Lower lobe of right lung (tissue), 2 donors: ENCODE measurements at regions not wholly inside any gene's neighbourhood (a gene's known extent, or its start where the extent isn't known, plus 50 kb on each side); places are given as distances from the start of the nearest gene placed in this dataset.

Source experiments
- ATAC-seq, 2 donors: fragments of 200-7000 bp; cut with Tn5 transposase; one replicate each; pipeline ENCODE4 v1.9.1; 2020 to 2022; ENCODE audit warnings: mild to moderate bottlenecking in 2 of 2, moderate library complexity in 2 of 2
- DNase-seq: peaks from one replicate; pipeline ENCODE4 v3.0.0-alpha.2; 2020
- H3K27ac ChIP-seq: fragments of 200-600 bp; one replicate; pipeline ENCODE4 v1.8.0; 2022
- H3K27me3 ChIP-seq: fragments of 200-600 bp; one replicate; pipeline ENCODE4 v1.8.0; 2022; ENCODE audit warnings: low read depth
- H3K36me3 ChIP-seq: fragments of 200-600 bp; one replicate; pipeline ENCODE4 v1.8.0; 2022; ENCODE audit warnings: mild to moderate bottlenecking
- H3K4me1 ChIP-seq: fragments of 200-600 bp; one replicate; pipeline ENCODE4 v1.8.0; 2022
- H3K4me3 ChIP-seq: fragments of 200-600 bp; one replicate; pipeline ENCODE4 v1.8.0; 2022; ENCODE audit warnings: mild to moderate bottlenecking
- H3K9me3 ChIP-seq: fragments of 200-600 bp; one replicate; pipeline ENCODE4 v1.8.0; 2022
- CTCF ChIP-seq: fragments of 200-600 bp; IDR thresholded peaks from one replicate; pipeline ENCODE4 v1.8.0; 2022; ENCODE audit warnings: antibody characterized with exemption, mild to moderate bottlenecking
- intact Hi-C: fragments of 100-400 bp; cut with DNase I; formaldehyde crosslinking; loops from one replicate; pipeline ENCODE4 v1.11.0; 2022
- donor health status: DM: no; HTN: yes; CAD: no; lungs with severe emphysema.

GRCh38 chr21:27759091-27759659, 792.3 kb upstream of the ADAMTS5 start:
- peak; percentile 46 for DNase-seq
- H3K36me3 ChIP-seq = no peaks in the 10 kb centered on the region
- no peak overlapping the region for H3K27ac ChIP-seq
- H3K4me1 ChIP-seq = no peaks in the 10 kb centered on the region
- no peaks in the 10 kb centered on the region for H3K9me3 ChIP-seq
- intact Hi-C loops = no loop called here
- ATAC-seq = peak; percentile 73 to 87
- peak; percentile 45 for TF ChIP-seq CTCF
- no peak overlapping the region for H3K4me3 ChIP-seq
- no peaks in the 10 kb centered on the region for H3K27me3 ChIP-seq

GRCh38 chr21:27756191-27756590, 789.3 kb upstream of the ADAMTS5 start:
- intact Hi-C loops = no loop called here
- no peak for DNase-seq
- no peak overlapping the region for H3K27ac ChIP-seq
- no peaks in the 10 kb centered on the region for H3K9me3 ChIP-seq
- no peak for ATAC-seq
- H3K36me3 ChIP-seq = no peaks in the 10 kb centered on the region
- no peak for TF ChIP-seq CTCF
- H3K4me1 ChIP-seq = no peaks in the 10 kb centered on the region
- H3K4me3 ChIP-seq = no peak overlapping the region
- H3K27me3 ChIP-seq = no peaks in the 10 kb centered on the region

- Histone ChIP-seq H3K27ac (no peak overlapping the region), H3K9me3 (no peaks in the 10 kb centered on the region), H3K27me3 (no peaks in the 10 kb centered on the region), H3K36me3 (no peaks in the 10 kb centered on the region), H3K4me1 (no peaks in the 10 kb centered on the region), H3K4me3 (no peak overlapping the region)
- intact Hi-C loops = no loop called here
- DNase-seq (peak; percentile 38), ATAC-seq (no peak)
- no peak for TF ChIP-seq CTCF
Observed at GRCh38 chr21:27743971-27744564, 777.2 kb upstream of the ADAMTS5 start.

- ATAC-seq = no peak
- DNase-seq = no peak
- intact Hi-C loops = no loop called here
- H3K36me3 ChIP-seq = no peaks in the 10 kb centered on the region
- H3K4me1 ChIP-seq = no peaks in the 10 kb centered on the region
- no peaks in the 10 kb centered on the region for H3K27me3 ChIP-seq
- no peaks in the 10 kb centered on the region for H3K9me3 ChIP-seq
- H3K27ac ChIP-seq = no peak overlapping the region
- no peak overlapping the region for H3K4me3 ChIP-seq
- TF ChIP-seq CTCF = no peak
Observed at GRCh38 chr21:27741736-27742135, 774.8 kb upstream of the ADAMTS5 start.

- no peak for TF ChIP-seq CTCF
- no peaks in the 10 kb centered on the region for H3K4me1 ChIP-seq
- H3K4me3 ChIP-seq = no peak overlapping the region
- DNase-seq (no peak), ATAC-seq (peak in 1 of 2 donors; percentile 54)
- H3K9me3 ChIP-seq = no peaks in the 10 kb centered on the region
- no peaks in the 10 kb centered on the region for H3K27me3 ChIP-seq
- H3K36me3 ChIP-seq = no peaks in the 10 kb centered on the region
- intact Hi-C loops = no loop called here
- no peak overlapping the region for H3K27ac ChIP-seq
Observed at GRCh38 chr21:27740084-27740483, 773.2 kb upstream of the ADAMTS5 start.
